ENCODE measurements at regions not wholly inside any gene's neighbourhood (a gene's known extent, or its start where the extent isn't known, plus 50 kb on each side); places are given as distances from the start of the nearest gene placed in this dataset.

GRCh38 chr9:13382595-13382994, 103.1 kb upstream of the MPDZ start:
- Histone ChIP-seq H4K20me1 (ENCODE audit: insufficient read depth) (no peaks in the 10 kb centered on the region), H3K4me3 (IDR thresholded peaks at IDR 0.05; ENCODE audit: insufficient read depth, low read depth, low read length) (no peak overlapping the region)
- TF ChIP-seq, protein P1, sequence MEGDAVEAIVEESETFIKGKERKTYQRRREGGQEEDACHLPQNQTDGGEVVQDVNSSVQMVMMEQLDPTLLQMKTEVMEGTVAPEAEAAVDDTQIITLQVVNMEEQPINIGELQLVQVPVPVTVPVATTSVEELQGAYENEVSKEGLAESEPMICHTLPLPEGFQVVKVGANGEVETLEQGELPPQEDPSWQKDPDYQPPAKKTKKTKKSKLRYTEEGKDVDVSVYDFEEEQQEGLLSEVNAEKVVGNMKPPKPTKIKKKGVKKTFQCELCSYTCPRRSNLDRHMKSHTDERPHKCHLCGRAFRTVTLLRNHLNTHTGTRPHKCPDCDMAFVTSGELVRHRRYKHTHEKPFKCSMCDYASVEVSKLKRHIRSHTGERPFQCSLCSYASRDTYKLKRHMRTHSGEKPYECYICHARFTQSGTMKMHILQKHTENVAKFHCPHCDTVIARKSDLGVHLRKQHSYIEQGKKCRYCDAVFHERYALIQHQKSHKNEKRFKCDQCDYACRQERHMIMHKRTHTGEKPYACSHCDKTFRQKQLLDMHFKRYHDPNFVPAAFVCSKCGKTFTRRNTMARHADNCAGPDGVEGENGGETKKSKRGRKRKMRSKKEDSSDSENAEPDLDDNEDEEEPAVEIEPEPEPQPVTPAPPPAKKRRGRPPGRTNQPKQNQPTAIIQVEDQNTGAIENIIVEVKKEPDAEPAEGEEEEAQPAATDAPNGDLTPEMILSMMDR (conservative IDR thresholded peaks at IDR 0.05; ENCODE audit: low read depth, low read length), result no peak

GRCh38 chr9:13380903-13381302, 101.4 kb upstream of the MPDZ start:
- Histone ChIP-seq H3K4me1 (ENCODE audit: low read depth, poor library complexity, severe bottlenecking) (no peaks in the 10 kb centered on the region), H3K36me3 (ENCODE audit: insufficient read depth) (no peaks in the 10 kb centered on the region), H3K4me3 (IDR thresholded peaks at IDR 0.05; ENCODE audit: insufficient read depth, low read depth, low read length) (no peak overlapping the region), H3K79me2 (ENCODE audit: insufficient read depth, low read depth) (no peaks in the 10 kb centered on the region), H3K27me3 (ENCODE audit: insufficient read depth, low read depth) (no peaks in the 10 kb centered on the region), H4K20me1 (ENCODE audit: insufficient read depth) (no peaks in the 10 kb centered on the region), H3K27ac (no peak overlapping the region), H3K9ac (no peak overlapping the region), H3K4me2 (no peak overlapping the region), H2AFZ (ENCODE audit: low read depth) (no peak overlapping the region)
- TF ChIP-seq, protein P1 (conservative IDR thresholded peaks at IDR 0.05; ENCODE audit: low read depth, low read length), result no peak

More at GRCh38 chr9:13382595-13382994, 103.1 kb upstream of the MPDZ start:
- H3K27me3 ChIP-seq (ENCODE audit: insufficient read depth, low read depth), result no peaks in the 10 kb centered on the region
- H3K4me2 ChIP-seq, result no peak overlapping the region
- H3K4me1 ChIP-seq (ENCODE audit: low read depth, poor library complexity, severe bottlenecking), result no peaks in the 10 kb centered on the region
- no peak overlapping the region for H2AFZ ChIP-seq (ENCODE audit: low read depth)
- H3K9ac ChIP-seq, result no peak overlapping the region
- H3K36me3 ChIP-seq (ENCODE audit: insufficient read depth), result no peaks in the 10 kb centered on the region
- H3K27ac ChIP-seq, result no peak overlapping the region
- H3K79me2 ChIP-seq (ENCODE audit: insufficient read depth, low read depth), result no peaks in the 10 kb centered on the region

DNA sequence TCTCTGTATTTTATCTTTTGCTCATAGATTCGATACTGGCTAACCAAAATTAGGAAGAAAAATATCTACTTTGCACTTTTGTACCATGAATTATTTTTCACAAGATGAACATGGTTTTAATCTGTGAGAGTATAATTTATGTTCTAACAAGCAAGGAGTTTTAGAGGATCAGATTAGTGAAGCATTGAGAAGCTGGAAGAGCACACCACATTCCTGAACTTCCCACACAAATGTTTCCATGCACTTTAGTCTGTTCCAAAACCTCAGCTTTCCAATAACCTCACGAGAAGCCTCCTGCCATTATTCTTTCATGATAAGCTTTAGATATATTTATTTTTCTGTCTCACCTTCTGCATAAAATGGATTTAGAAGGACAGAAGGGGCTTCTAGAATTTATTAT, 98.7 kb upstream of the MPDZ start:
- no peak overlapping the region for H3K4me3 ChIP-seq (IDR thresholded peaks at IDR 0.05; ENCODE audit: insufficient read depth, low read depth, low read length)
- no peaks in the 10 kb centered on the region for H3K4me1 ChIP-seq (ENCODE audit: low read depth, poor library complexity, severe bottlenecking)
- no peak overlapping the region for H3K27ac ChIP-seq
- TF ChIP-seq, protein P1 (conservative IDR thresholded peaks at IDR 0.05; ENCODE audit: low read depth, low read length), result no peak
- H3K27me3 ChIP-seq (ENCODE audit: insufficient read depth, low read depth), result no peaks in the 10 kb centered on the region
- H3K79me2 ChIP-seq (ENCODE audit: insufficient read depth, low read depth), result no peaks in the 10 kb centered on the region
- no peaks in the 10 kb centered on the region for H4K20me1 ChIP-seq (ENCODE audit: insufficient read depth)
- H3K36me3 ChIP-seq (ENCODE audit: insufficient read depth), result no peaks in the 10 kb centered on the region
- no peak overlapping the region for H3K9ac ChIP-seq
- H2AFZ ChIP-seq (ENCODE audit: low read depth), result no peak overlapping the region
- H3K4me2 ChIP-seq, result no peak overlapping the region

DNA sequence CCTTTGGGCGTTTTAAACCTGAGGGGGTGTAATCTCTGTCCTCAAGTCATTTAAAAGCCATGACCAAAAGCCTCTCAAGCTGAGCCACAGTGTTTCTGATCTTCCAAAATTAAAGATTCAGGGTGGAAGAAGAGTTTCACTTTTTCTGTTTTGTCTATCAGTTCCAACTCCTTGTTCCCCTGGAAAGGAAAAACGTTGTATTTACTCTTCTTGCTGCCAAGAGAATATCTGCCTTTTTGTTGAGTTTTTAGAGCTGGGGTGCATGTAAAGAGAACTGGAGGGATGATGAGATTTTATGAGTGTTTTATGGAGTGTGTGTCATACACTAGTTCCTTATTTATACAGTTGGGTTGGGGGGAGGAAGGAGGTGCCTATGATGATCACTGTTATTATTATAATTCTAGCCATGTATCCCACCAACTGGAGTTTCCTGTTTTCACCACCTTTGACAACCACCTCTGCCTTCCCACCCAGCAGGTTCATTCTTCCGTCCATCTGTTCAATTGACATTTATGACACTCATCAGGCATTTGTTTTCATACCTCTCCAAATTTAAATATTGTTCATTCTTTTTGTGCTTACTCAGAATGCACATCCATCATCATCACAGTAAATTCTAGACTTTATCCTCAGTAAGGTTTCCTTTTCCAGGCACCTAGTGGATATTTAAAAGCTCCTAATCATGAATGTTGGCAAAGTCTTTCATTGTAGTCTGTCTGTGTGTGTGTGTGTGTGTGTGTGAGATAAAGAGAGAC, 97.9 kb upstream of the MPDZ start:
- no peaks in the 10 kb centered on the region for H3K27me3 ChIP-seq (ENCODE audit: insufficient read depth, low read depth)
- no peaks in the 10 kb centered on the region for H3K36me3 ChIP-seq (ENCODE audit: insufficient read depth)
- TF ChIP-seq, protein P1 (conservative IDR thresholded peaks at IDR 0.05; ENCODE audit: low read depth, low read length), result no peak
- H4K20me1 ChIP-seq (ENCODE audit: insufficient read depth), result no peaks in the 10 kb centered on the region
- no peak overlapping the region for H2AFZ ChIP-seq (ENCODE audit: low read depth)
- no peak overlapping the region for H3K27ac ChIP-seq
- no peak overlapping the region for H3K4me2 ChIP-seq
- H3K4me3 ChIP-seq (IDR thresholded peaks at IDR 0.05; ENCODE audit: insufficient read depth, low read depth, low read length), result no peak overlapping the region
- H3K4me1 ChIP-seq (ENCODE audit: low read depth, poor library complexity, severe bottlenecking), result no peaks in the 10 kb centered on the region
- H3K79me2 ChIP-seq (ENCODE audit: insufficient read depth, low read depth), result no peaks in the 10 kb centered on the region
- no peak overlapping the region for H3K9ac ChIP-seq

Measured in KMS-11 (cell line).